ENCODE measurements at regions not wholly inside any gene's neighbourhood (a gene's known extent, or its start where the extent isn't known, plus 50 kb on each side); places are given as distances from the start of the nearest gene placed in this dataset.

GRCh38 chr13:103370790-103371189 is 304.6 kb upstream of the SLC10A2 start:
- TF ChIP-seq POLR2A (IDR thresholded peaks at IDR 0.05), result no peak
- TF ChIP-seq CTCF (IDR thresholded peaks at IDR 0.05), result no peak
